Stimulated activated CD4-positive, alpha-beta T cell treated with anti-CD3 and anti-CD28 coated beads, Interleukin-12 subunit alpha, Interleukin-12 subunit beta, amount 100 ng/mL, for 4 hours (primary cell): ENCODE measurements at regions not wholly inside any gene's neighbourhood (a gene's known extent, or its start where the extent isn't known, plus 50 kb on each side); places are given as distances from the start of the nearest gene placed in this dataset.
A peak's percentile ranks its signal among the peaks of the same experiment; 100 is the strongest.

Experiments
- DNase-seq: peaks from one replicate; pipeline ENCODE4 v3.0.0-alpha.2; 2020

DNA sequence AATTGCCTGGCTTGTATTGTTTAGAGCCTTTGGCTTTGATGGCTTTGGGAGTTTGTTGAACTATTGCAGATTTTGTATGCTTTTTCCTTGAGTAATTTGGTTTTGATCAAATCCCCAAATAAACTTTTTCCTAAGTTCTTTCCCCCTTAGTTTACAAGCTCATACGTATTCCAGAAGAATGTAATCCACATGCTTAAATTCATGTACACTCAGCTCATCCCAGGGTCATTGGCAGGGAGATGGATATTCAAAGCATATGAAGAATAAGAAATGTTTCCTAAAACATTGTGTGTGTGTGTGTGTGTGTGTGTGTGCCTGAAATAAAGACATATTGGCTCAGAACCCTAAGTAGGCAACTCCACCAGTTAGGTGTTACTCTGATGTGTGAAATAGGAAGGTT lies 89.4 kb downstream of the TMEM30B start:
- DNase-seq, result no peak

DNA sequence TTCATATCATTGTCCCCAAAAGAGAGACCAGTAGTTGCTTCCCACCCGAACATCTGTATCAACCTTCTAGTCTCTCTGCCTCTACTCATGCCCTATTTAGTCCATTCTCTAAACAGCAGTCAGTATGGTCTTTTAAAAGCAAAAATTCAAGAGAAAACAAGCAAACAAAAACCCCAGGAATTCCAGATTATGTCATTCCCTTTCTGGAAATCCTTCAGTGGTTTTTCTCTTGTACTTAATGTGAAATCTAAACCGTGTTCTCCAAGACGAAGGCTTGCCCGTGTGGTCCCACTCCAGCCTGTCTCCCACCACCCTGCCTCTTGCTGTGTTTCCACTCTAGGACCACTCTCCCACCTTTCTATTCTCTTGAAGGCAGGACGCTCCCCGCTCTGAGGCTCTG lies 90.8 kb downstream of the TMEM30B start:
- no peak for DNase-seq

GRCh38 chr14:61188978-61189808 lies 91.9 kb downstream of the TMEM30B start:
- DNase-seq, result peak; percentile 17

DNA sequence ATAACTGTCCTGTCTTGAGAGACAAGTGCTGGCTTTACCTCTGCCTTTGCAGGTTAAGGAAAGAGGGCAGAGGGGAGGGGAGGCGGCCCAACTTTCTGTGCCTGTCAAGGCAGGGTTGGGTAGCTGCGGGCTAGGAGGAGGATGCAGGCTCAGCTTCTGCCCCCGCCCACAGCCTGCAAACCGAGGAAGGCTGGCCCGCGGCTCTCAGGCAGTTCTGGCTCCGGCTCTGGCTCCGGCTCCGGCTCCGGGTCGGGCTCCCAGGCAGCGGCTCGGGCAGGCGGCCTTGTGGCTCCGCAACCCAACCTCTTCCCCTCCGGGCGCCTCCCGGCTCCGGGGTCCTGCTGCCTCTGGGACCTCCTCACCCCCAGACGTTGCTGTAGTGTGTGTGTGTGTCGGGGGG lies 92.9 kb downstream of the TMEM30B start:
- no peak for DNase-seq

DNA sequence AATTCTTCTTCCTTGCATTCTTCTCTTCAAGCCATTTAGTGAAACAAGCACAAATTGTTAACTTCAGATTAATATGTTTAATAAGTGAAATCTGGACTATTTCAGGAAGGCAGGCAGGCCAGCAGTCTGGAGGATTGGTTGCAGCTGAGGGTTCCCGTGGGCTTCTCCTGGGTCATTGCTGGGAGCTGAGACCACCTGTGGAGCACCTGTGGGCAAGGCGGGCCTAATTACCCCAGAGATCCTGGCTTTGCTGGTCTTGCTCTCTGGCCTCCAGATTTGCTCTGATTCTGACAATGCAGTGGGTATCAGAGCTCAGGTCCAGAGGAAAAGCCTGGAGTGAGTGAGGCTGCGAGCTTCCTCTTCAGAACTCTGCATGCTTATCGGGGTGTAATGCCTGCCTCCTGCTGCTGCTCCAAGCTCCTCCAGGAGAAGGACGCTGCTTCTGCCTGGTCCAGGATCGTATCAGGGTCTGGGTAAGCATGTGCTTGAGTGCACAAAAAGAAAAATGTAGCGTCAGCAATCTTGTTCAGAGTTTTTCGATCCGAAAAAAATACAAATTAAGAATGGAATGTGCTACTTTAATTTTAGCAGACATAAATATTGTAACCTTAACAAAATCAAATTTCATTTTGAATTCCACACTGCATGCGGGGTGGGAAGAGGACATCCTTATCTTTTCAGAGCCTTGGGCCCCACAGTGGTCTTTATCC lies 93.8 kb downstream of the TMEM30B start:
- DNase-seq, result no peak

DNA sequence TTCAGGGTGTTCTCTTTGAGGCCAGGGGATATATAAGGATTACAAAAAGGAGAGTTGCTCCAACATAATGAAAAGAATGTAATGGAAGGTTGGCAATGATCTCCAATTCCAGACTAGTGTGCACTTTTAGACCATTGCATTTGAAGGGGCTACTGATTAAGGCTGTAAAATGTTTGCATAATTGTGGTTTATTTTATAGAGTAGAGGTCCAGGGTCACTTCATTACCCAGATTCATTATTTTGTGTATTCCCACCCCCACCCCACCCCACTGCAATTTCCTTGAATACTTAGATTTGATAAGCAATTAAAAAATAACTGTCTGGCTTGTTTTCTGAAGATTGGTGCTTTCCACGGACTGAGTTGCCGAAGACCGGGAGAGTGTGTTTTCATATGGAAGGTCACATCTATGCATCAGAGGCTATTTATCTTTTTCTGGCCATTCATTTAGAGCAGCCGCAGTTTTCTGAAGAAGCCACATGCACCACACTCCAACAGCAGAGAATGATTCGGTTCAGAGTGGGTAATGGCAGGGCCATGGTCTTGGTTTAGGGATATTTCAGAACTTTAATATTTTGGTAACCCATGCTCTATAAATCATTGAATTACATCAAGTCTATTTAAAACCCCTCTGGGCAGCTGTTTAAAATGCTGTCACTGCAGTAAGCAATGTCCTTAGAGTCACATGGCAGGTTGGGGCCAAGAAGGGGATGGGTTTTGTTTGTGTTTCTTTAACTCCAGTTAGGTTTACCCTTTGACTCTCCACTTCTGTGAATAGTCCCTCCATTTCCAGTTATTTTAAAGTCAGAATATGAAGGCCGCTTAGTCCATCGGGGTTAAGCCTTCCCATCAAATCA lies 94.6 kb downstream of the TMEM30B start:
- DNase-seq, result no peak

- no peak for DNase-seq
Measured at GRCh38 chr14:61185534-61185933, 95.6 kb downstream of the TMEM30B start.

GRCh38 chr14:61184112-61184511 lies 97.0 kb downstream of the TMEM30B start:
- DNase-seq, result no peak

- DNase-seq, result no peak
Measured at GRCh38 chr14:61183196-61183885, 97.8 kb downstream of the TMEM30B start.

DNA sequence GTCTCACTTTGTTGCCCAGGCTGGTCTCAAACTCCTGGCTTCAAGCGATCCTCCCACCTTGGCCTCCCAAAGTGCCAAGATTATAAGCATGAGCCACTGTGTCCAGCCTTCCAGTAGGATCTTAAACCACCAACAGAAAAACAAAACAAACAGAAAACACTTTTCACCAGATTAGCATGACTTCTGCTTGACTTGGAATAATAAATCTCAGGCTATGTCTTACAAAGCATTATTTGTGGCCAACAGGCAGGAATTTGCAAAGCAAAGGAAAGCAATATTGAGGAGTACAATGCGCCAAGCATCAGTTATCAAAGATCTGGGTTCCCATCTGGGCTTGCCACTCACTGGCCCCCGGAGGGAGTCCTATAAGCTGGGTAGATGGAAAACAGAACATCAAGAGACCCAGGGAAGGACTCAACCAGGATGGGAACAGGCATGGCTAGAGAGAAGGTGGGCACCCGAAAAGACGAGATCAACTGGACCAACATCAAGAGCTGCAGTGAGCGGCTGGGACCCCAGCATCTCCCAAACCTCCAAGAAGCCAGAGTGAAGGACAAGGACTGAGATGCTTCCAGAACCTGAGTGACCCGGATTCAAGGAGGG lies 101.2 kb downstream of the TMEM30B start:
- DNase-seq, result no peak

GRCh38 chr14:61179061-61179690 lies 102.0 kb downstream of the TMEM30B start:
- no peak for DNase-seq

DNA sequence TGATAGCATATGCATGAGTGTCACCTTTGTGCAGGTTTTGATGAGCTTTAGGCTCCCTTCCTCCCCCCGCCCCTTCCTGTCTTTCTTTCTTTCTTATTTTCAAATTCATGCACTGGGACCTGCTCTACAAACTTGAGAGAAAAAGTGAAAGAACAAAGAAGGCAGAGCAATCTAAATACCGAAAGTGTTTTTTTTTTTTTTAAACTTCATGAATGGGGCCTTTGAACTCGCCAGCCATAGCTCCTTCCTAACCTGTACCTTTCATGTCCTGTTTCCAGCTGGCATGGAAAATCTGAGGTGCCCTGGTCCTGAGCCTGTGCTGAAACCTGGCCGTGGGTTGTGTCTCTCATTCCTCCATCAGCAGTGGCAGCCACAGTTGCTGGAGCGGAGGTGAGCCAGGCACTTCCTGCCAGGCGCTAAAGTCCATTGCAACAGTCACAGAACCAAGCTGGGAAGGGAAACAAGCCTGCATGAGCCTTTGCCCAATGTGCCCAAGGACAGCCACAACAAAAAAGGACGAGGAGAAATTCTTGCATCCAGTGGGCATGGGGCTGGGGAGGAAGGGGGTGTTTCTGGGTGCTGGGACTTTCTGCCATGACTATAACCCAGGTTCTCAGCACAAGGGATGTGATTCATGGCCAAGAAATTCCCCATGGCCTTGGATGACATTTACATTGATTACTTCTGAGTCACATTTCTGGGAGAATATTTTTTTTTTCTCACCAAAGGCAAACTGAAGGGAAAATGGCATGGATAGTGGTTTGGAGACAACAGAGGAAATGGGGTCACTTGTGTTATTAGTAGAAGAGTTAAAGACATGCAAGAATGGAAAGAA lies 102.7 kb downstream of the TMEM30B start:
- DNase-seq, result peak; percentile 43

GRCh38 chr14:61177279-61178225 lies 103.6 kb downstream of the TMEM30B start:
- no peak for DNase-seq

DNA sequence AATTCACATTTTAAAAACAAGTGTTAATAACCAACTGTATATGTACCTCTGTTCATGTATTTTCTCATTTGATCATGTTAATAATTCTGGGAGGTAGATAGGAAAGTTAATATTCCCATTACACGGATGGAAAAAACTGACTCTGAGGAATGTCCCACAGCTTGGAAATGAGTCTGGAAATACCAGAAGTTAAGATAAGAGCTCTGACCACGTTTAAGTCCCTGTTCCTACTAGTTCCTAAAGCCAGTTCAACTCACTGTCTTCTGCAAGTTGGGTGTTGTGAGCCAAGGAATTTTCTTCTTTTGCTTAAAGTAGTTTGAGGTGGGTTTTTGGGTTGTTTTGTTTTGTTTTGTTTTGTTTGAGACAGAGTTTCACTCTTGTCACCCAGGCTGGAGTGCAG lies 104.5 kb downstream of the TMEM30B start:
- DNase-seq, result no peak

DNA sequence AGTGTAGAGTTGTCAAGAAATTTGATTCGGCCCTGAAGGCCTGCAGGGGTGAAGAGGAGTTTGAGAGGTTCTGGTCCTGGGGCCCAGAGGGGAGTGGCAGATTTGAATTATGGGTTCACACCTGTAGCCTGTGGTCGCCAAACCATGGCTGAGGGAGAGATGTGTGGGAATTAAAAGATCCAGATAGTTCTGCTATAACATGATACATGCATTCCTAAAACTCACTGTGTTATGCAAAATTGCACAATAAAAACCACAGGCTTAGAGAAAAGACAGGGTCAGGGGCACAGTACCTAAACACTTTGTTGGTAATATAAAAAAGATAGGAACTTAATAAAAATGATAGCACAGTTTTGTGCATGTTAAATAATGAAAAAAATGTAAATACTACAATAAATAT lies 106.2 kb downstream of the TMEM30B start:
- no peak for DNase-seq

DNA sequence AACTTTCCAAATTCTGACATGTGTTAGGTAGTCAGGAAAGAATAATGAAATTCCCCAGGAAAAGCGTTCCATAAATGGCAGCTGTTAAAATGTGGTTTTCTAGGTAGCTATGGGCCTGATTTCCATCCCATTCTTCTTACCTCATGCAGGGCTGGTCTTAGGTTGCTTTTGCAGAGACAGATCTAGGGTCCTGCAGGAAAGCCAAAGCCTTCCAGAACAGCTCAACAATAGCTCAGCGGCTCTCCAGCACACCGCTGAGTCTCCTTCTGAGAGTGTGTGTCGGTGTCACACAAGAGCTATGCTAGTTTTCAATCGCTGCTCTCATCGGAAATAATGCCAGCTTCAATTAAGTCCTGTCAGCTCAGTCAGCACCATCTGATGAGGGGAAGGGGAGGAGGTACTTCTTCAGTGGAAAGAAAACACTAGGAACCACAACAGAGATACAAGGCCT lies 106.7 kb downstream of the TMEM30B start:
- no peak for DNase-seq

- DNase-seq, result no peak
Measured at GRCh38 chr14:61171727-61172126, 109.4 kb downstream of the TMEM30B start.

DNA sequence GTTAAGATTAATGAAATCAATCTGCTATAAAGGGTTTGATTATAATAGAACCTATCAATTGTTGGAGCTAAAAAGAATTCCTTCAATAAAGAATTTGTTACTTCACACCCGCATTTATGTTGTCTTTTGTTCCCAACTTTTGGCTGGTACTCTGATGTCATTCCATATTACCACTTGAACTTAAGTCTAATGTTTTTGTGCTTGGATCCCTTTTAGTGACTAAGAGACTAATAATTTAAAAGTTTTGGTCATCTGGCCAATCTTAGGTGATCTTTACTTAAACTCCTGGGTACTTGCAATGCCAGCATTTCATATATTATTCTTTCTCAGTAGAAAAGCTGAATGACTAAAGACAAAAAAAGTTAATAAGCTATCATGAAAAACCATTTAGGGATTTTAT lies 113.0 kb downstream of the TMEM30B start:
- no peak for DNase-seq

DNA sequence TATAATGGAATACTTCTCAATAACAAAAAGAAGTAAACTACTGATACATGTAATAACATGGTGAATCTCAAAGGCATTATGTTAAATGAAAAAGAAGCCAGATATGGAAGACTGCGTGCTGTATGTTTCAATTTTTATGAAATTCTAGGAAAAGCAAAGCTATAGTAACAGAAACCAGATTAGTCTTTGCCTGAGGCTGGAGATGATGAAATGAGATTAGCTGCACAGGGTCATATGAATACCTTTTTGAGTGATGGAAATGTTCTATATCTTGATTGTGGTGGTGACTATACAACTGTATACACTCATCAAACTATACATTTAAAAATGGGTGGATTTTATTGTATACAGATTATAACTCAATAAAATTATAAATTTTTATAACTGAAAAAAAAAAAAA lies 113.5 kb downstream of the TMEM30B start:
- no peak for DNase-seq

- DNase-seq, result no peak
Measured at GRCh38 chr14:61160798-61161197, 120.3 kb downstream of the TMEM30B start.
